Ovary (tissue), 7 donors: ENCODE measurements at regions not wholly inside any gene's neighbourhood (a gene's known extent, or its start where the extent isn't known, plus 50 kb on each side); places are given as distances from the start of the nearest gene placed in this dataset.

ENCODE experiments used
- DNase-seq, 5 donors: peaks; one replicate each; pipeline ENCODE4 v3.0.0-alpha.2; 2019 to 2020
- H3K27ac ChIP-seq, 2 donors: fragments of 200-600 bp; one replicate each; pipeline versions ENCODE4 v1.5.1 to v1.8.0; 2019 to 2022
- H3K27me3 ChIP-seq: fragments of 200-600 bp; one replicate; pipeline ENCODE4 v1.8.0; 2022
- H3K36me3 ChIP-seq: fragments of 200-600 bp; sonication (generic); one replicate; pipeline ENCODE4 v1.5.1; 2019
- H3K4me1 ChIP-seq: one replicate; pipeline ENCODE4 v1.8.1; 2013; ENCODE audit warnings: mild to moderate bottlenecking, moderate library complexity; ENCODE audit not compliant: insufficient read depth
- H3K4me3 ChIP-seq: fragments of 200-600 bp; sonication (generic); one replicate; pipeline ENCODE4 v1.5.1; 2017
- H3K9me3 ChIP-seq, 2 donors: fragments of 200-600 bp in 1 of 2; sonication (generic) in 1 of 2; one replicate each; pipeline versions ENCODE4 v1.5.1 to v1.8.1; 2013 to 2019; ENCODE audit warnings: mild to moderate bottlenecking in 1 of 2, moderate library complexity in 1 of 2
- CTCF ChIP-seq, 3 donors: fragments of 450-650 bp in 2 of 3; fragments of 200-600 bp in 1 of 3; IDR thresholded peaks; one replicate each; pipeline versions ENCODE4 v1.5.1 to v1.8.0; 2016 to 2022; ENCODE audit warnings: antibody characterized with exemption in 3 of 3, mild to moderate bottlenecking in 1 of 3
- EP300 ChIP-seq: sonication (generic); formaldehyde crosslinking; IDR thresholded peaks from one replicate; pipeline ENCODE4 v1.6.1; 2017; ENCODE audit warnings: antibody characterized with exemption
- POLR2A ChIP-seq: fragments of 450-650 bp; IDR thresholded peaks from one replicate; pipeline ENCODE4 v1.6.1; 2017; ENCODE audit warnings: antibody characterized with exemption, mild to moderate bottlenecking, moderate library complexity
- WGBS, 3 donors: extraction: QIAGEN DNeasy Blood & Tissue Kit in 1 of 3; methylation state at CpG; one replicate each; pipeline versions ENCODE4 v1.1.5 to v1.1.7; 2013 to 2017; 5-methylcytosine and 5-hydroxymethylcytosine counted together
- intact Hi-C, 4 donors: fragments of 100-400 bp; cut with DNase I; formaldehyde crosslinking; loops; one replicate each; pipeline versions ENCODE4 v1.11.0 to v1.15.1; 2022 to 2023
- donor health status: DM: no; HTN: no; CAD: no; lungs with moderate emphysema.
- donor health status: DM: no; HTN: no; CAD: no.
- donor health status: Bipolar disorder and iron deficiency.
- donor health status: DM: no; HTN: no; CAD: no.
- donor health status: DM: yes; HTN: yes; CAD: no.

- no peak for DNase-seq
- WGBS, 3 donors: 63 to 73% (median 71%) methylated on average over 1 of the region's 1 CpG
- Histone ChIP-seq H3K27ac (no peak overlapping the region), H3K9me3 (no peaks in the 10 kb centered on the region), H3K36me3 (no peaks in the 10 kb centered on the region), H3K27me3 (no peaks in the 10 kb centered on the region), H3K4me3 (no peak overlapping the region), H3K4me1 (no peaks in the 10 kb centered on the region)
- intact Hi-C loops: no loop called here
- TF ChIP-seq EP300 (no peak), POLR2A (no peak), CTCF (IDR thresholded peaks at IDR 0.05) (no peak)
Observed at GRCh38 chr6:40733290-40733689, 146.1 kb upstream of the LRFN2 start.

- H3K4me3 ChIP-seq: no peak overlapping the region
- H3K36me3 ChIP-seq: no peaks in the 10 kb centered on the region
- TF ChIP-seq EP300 (no peak), POLR2A (no peak), CTCF (IDR thresholded peaks at IDR 0.05) (no peak)
- no peaks in the 10 kb centered on the region for H3K27me3 ChIP-seq
- intact Hi-C loops: no loop called here
- WGBS, 3 donors: 32 to 41% (median 39%) methylated on average over 3 of the region's 3 CpGs
- no peak for DNase-seq
- H3K27ac ChIP-seq: no peak overlapping the region
- H3K4me1 ChIP-seq: no peaks in the 10 kb centered on the region
- H3K9me3 ChIP-seq: no peaks in the 10 kb centered on the region
Observed at GRCh38 chr6:40732878-40733277, 145.7 kb upstream of the LRFN2 start.

- DNase-seq: no peak
- 89 to 96% (median 92%) methylated on average over 3 of the region's 3 CpGs for WGBS, 3 donors
- H3K9me3 ChIP-seq: no peaks in the 10 kb centered on the region
- intact Hi-C loops: no loop called here
- H3K27me3 ChIP-seq: no peaks in the 10 kb centered on the region
- no peak overlapping the region for H3K27ac ChIP-seq
- TF ChIP-seq POLR2A: no peak
- no peak for TF ChIP-seq EP300
- no peak for TF ChIP-seq CTCF (IDR thresholded peaks at IDR 0.05)
- H3K4me3 ChIP-seq: no peak overlapping the region
- H3K36me3 ChIP-seq: no peaks in the 10 kb centered on the region
- H3K4me1 ChIP-seq: no peaks in the 10 kb centered on the region
Observed at GRCh38 chr6:40728643-40729042, 141.5 kb upstream of the LRFN2 start.

- no peaks in the 10 kb centered on the region for H3K27me3 ChIP-seq
- WGBS, 3 donors: 97 to 98% (median 98%) methylated on average over 1 of the region's 1 CpG
- no peak overlapping the region for H3K4me3 ChIP-seq
- no peaks in the 10 kb centered on the region for H3K4me1 ChIP-seq
- DNase-seq: no peak
- intact Hi-C loops: no loop called here
- H3K36me3 ChIP-seq: no peaks in the 10 kb centered on the region
- TF ChIP-seq POLR2A (no peak), EP300 (no peak), CTCF (IDR thresholded peaks at IDR 0.05) (no peak)
- H3K27ac ChIP-seq: no peak overlapping the region
- H3K9me3 ChIP-seq: no peaks in the 10 kb centered on the region
Observed at GRCh38 chr6:40727271-40727670, 140.1 kb upstream of the LRFN2 start.

GRCh38 chr6:40726853-40727252, 139.7 kb upstream of the LRFN2 start:
- H3K4me1 ChIP-seq: no peaks in the 10 kb centered on the region
- DNase-seq: no peak
- no peaks in the 10 kb centered on the region for H3K9me3 ChIP-seq
- no peak overlapping the region for H3K4me3 ChIP-seq
- TF ChIP-seq EP300 (no peak), CTCF (IDR thresholded peaks at IDR 0.05) (no peak), POLR2A (no peak)
- intact Hi-C loops: no loop called here
- no peaks in the 10 kb centered on the region for H3K36me3 ChIP-seq
- no peaks in the 10 kb centered on the region for H3K27me3 ChIP-seq
- no peak overlapping the region for H3K27ac ChIP-seq
- WGBS, 3 donors: 87 to 90% (median 88%) methylated on average over 5 of the region's 5 CpGs
